ENCODE measurements at regions not wholly inside any gene's neighbourhood (a gene's known extent, or its start where the extent isn't known, plus 50 kb on each side); places are given as distances from the start of the nearest gene placed in this dataset.

DNA sequence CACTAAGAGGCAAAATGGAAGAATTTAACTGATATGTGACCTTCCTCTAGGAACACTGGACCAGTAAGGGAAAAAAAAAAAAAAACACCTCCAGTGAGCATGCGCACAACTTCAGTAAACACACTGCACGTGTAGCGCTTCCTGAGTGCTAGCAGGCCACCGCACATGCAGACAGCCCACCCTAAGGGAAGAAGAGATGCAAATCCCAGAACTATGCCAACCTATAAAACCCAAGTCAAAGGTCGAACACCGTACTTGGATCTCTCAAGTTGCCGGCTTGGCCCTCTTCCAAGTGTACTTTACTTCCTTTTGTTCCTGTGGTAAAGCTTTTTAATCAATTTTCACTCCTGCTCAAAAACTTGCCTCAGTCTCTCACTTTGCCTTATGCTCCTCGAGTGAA is 64.5 kb upstream of the CADPS start:
- TF ChIP-seq, protein P1, sequence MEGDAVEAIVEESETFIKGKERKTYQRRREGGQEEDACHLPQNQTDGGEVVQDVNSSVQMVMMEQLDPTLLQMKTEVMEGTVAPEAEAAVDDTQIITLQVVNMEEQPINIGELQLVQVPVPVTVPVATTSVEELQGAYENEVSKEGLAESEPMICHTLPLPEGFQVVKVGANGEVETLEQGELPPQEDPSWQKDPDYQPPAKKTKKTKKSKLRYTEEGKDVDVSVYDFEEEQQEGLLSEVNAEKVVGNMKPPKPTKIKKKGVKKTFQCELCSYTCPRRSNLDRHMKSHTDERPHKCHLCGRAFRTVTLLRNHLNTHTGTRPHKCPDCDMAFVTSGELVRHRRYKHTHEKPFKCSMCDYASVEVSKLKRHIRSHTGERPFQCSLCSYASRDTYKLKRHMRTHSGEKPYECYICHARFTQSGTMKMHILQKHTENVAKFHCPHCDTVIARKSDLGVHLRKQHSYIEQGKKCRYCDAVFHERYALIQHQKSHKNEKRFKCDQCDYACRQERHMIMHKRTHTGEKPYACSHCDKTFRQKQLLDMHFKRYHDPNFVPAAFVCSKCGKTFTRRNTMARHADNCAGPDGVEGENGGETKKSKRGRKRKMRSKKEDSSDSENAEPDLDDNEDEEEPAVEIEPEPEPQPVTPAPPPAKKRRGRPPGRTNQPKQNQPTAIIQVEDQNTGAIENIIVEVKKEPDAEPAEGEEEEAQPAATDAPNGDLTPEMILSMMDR (IDR thresholded peaks at IDR 0.05): no peak
- no peak for TF ChIP-seq EZH2 (IDR thresholded peaks at IDR 0.05; ENCODE audit: borderline replicate concordance, insufficient read depth, low read depth, low read length, poor library complexity, severe bottlenecking)
